ENCODE measurements at regions not wholly inside any gene's neighbourhood (a gene's known extent, or its start where the extent isn't known, plus 50 kb on each side); places are given as distances from the start of the nearest gene placed in this dataset.

GRCh38 chr7:25431956-25432450 is 203.7 kb upstream of the NPVF start:
- Histone ChIP-seq H3K23ac (ENCODE audit: low read length) (no peak overlapping the region), H2BK120ac (ENCODE audit: low read depth, low read length) (no peak overlapping the region), H3K56ac (ENCODE audit: low read length) (no peak overlapping the region), H3K18ac (ENCODE audit: low read length) (no peak overlapping the region), H3K79me1 (ENCODE audit: low read length) (no peaks in the 10 kb centered on the region), H3K79me2 (ENCODE audit: control insufficient read depth, insufficient read depth, low read length) (no peaks in the 10 kb centered on the region), H3K27me3 (ENCODE audit: insufficient read depth, low read length, poor library complexity) (no peaks in the 10 kb centered on the region), H4K8ac (ENCODE audit: low read depth, low read length) (no peak overlapping the region), H3K4me3 (ENCODE audit: low read length) (no peak overlapping the region), H3K4me2 (ENCODE audit: low read length) (no peak overlapping the region), H3K9ac (ENCODE audit: low read length) (no peak overlapping the region), H2BK15ac (replicated peaks; ENCODE audit: low read depth) (no peak overlapping the region), H3K4ac (ENCODE audit: low read depth, low read length) (no peak overlapping the region), H4K5ac (ENCODE audit: low read length) (no peak overlapping the region), H2BK5ac (ENCODE audit: low read length) (no peak overlapping the region), H2AK5ac (ENCODE audit: low read length) (no peak overlapping the region), H3K36me3 (ENCODE audit: control insufficient read depth, insufficient read depth, low read length) (no peaks in the 10 kb centered on the region), H3K4me1 (ENCODE audit: control insufficient read depth, low read depth, low read length) (no peaks in the 10 kb centered on the region), H3K27ac (ENCODE audit: low read depth, low read length) (no peak overlapping the region)
- no CpG with 5 or more reads among the region's 3 CpGs for WGBS (ENCODE audit: extremely low coverage, insufficient coverage, low lambda C conversion rate)
- DNase-seq, result no peak

- Histone ChIP-seq H3K79me1 (ENCODE audit: low read length) (no peaks in the 10 kb centered on the region), H3K4me1 (ENCODE audit: control insufficient read depth, low read depth, low read length) (no peaks in the 10 kb centered on the region), H2BK120ac (ENCODE audit: low read depth, low read length) (no peak overlapping the region), H2BK5ac (ENCODE audit: low read length) (no peak overlapping the region), H3K23ac (ENCODE audit: low read length) (no peak overlapping the region), H3K4ac (ENCODE audit: low read depth, low read length) (no peak overlapping the region), H3K36me3 (ENCODE audit: control insufficient read depth, insufficient read depth, low read length) (no peaks in the 10 kb centered on the region), H3K56ac (ENCODE audit: low read length) (no peak overlapping the region), H3K4me2 (ENCODE audit: low read length) (no peak overlapping the region), H3K18ac (ENCODE audit: low read length) (peak overlapping the region; percentile 41), H3K4me3 (ENCODE audit: low read length) (no peak overlapping the region), H3K27me3 (ENCODE audit: insufficient read depth, low read length, poor library complexity) (no peaks in the 10 kb centered on the region), H3K9ac (ENCODE audit: low read length) (no peak overlapping the region), H2BK15ac (replicated peaks; ENCODE audit: low read depth) (no peak overlapping the region), H4K8ac (ENCODE audit: low read depth, low read length) (no peak overlapping the region), H3K79me2 (ENCODE audit: control insufficient read depth, insufficient read depth, low read length) (no peaks in the 10 kb centered on the region), H2AK5ac (ENCODE audit: low read length) (no peak overlapping the region), H3K27ac (ENCODE audit: low read depth, low read length) (peak overlapping the region; percentile 27), H4K5ac (ENCODE audit: low read length) (no peak overlapping the region)
- WGBS (ENCODE audit: extremely low coverage, insufficient coverage, low lambda C conversion rate), result no CpG with 5 or more reads among the region's 2 CpGs
- DNase-seq, result peak; percentile 22
These were observed 204.5 kb upstream of the NPVF start for GRCh38 chr7:25432807-25433206.

DNA sequence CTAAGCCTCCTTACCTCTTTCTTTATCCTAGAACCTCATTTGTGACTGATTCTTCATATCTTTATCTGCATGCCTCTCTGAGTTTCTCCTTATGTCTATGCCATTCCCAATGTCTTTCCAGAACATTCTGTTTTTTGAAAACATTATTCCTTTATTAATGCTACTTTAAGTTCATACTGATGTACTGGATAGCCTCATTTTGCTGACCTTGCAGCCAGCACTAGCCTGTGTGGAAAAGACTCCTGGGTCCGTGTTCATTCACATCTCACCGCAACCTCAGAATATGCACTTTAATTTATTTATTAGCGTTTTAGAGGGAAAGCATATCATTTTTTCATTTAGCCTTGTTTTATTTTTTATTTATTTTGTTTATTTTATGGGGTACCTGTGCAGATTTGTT is 208.1 kb upstream of the NPVF start:
- Histone ChIP-seq H3K4ac (ENCODE audit: low read depth, low read length) (no peak overlapping the region), H3K18ac (ENCODE audit: low read length) (no peak overlapping the region), H3K4me2 (ENCODE audit: low read length) (no peak overlapping the region), H2AK5ac (ENCODE audit: low read length) (no peak overlapping the region), H3K27me3 (ENCODE audit: insufficient read depth, low read length, poor library complexity) (no peaks in the 10 kb centered on the region), H2BK15ac (replicated peaks; ENCODE audit: low read depth) (no peak overlapping the region), H4K5ac (ENCODE audit: low read length) (no peak overlapping the region), H3K36me3 (ENCODE audit: control insufficient read depth, insufficient read depth, low read length) (no peaks in the 10 kb centered on the region), H3K79me2 (ENCODE audit: control insufficient read depth, insufficient read depth, low read length) (no peaks in the 10 kb centered on the region), H2BK5ac (ENCODE audit: low read length) (no peak overlapping the region), H3K4me3 (ENCODE audit: low read length) (no peak overlapping the region), H3K79me1 (ENCODE audit: low read length) (no peaks in the 10 kb centered on the region), H3K56ac (ENCODE audit: low read length) (no peak overlapping the region), H3K9ac (ENCODE audit: low read length) (no peak overlapping the region), H2BK120ac (ENCODE audit: low read depth, low read length) (no peak overlapping the region), H3K27ac (ENCODE audit: low read depth, low read length) (no peak overlapping the region), H3K23ac (ENCODE audit: low read length) (no peak overlapping the region), H3K4me1 (ENCODE audit: control insufficient read depth, low read depth, low read length) (no peaks in the 10 kb centered on the region), H4K8ac (ENCODE audit: low read depth, low read length) (no peak overlapping the region)
- no CpG with 5 or more reads among the region's 3 CpGs for WGBS (ENCODE audit: extremely low coverage, insufficient coverage, low lambda C conversion rate)
- no peak for DNase-seq

GRCh38 chr7:25437308-25437707 is 209.0 kb upstream of the NPVF start:
- H3K79me1 ChIP-seq (ENCODE audit: low read length), result no peaks in the 10 kb centered on the region
- H3K18ac ChIP-seq (ENCODE audit: low read length), result no peak overlapping the region
- H4K5ac ChIP-seq (ENCODE audit: low read length), result no peak overlapping the region
- H2BK120ac ChIP-seq (ENCODE audit: low read depth, low read length), result no peak overlapping the region
- H2AK5ac ChIP-seq (ENCODE audit: low read length), result no peak overlapping the region
- H3K4me1 ChIP-seq (ENCODE audit: control insufficient read depth, low read depth, low read length), result no peaks in the 10 kb centered on the region
- H3K23ac ChIP-seq (ENCODE audit: low read length), result no peak overlapping the region
- no peak overlapping the region for H2BK15ac ChIP-seq (replicated peaks; ENCODE audit: low read depth)
- H4K8ac ChIP-seq (ENCODE audit: low read depth, low read length), result no peak overlapping the region
- H3K36me3 ChIP-seq (ENCODE audit: control insufficient read depth, insufficient read depth, low read length), result no peaks in the 10 kb centered on the region
- no peak overlapping the region for H3K4me2 ChIP-seq (ENCODE audit: low read length)
- no peaks in the 10 kb centered on the region for H3K27me3 ChIP-seq (ENCODE audit: insufficient read depth, low read length, poor library complexity)
- no peak overlapping the region for H3K4me3 ChIP-seq (ENCODE audit: low read length)
- DNase-seq, result no peak
- H3K27ac ChIP-seq (ENCODE audit: low read depth, low read length), result no peak overlapping the region
- no peak overlapping the region for H3K4ac ChIP-seq (ENCODE audit: low read depth, low read length)
- H3K9ac ChIP-seq (ENCODE audit: low read length), result no peak overlapping the region
- H3K79me2 ChIP-seq (ENCODE audit: control insufficient read depth, insufficient read depth, low read length), result no peaks in the 10 kb centered on the region
- no peak overlapping the region for H3K56ac ChIP-seq (ENCODE audit: low read length)
- no peak overlapping the region for H2BK5ac ChIP-seq (ENCODE audit: low read length)

DNA sequence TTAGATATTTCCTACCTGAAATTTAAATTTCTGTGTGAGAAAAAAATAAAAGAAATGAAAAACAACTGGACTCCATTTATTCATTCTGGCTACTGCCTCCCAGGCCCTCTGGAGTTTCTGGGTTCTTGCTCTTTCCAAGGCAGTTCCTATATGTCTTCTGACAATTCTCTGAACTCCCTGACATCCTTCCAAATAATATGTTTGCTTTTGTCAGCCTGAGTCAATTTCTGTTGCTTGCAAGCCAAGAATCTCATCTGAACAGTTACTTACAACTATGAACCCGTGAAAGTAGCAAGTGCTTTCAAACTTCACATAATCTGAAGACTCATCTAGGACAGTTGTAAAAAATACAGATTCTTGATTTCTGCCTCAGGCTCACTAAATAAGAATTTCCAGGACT is 216.7 kb upstream of the NPVF start:
- no peak overlapping the region for H3K4ac ChIP-seq (ENCODE audit: low read depth, low read length)
- no peak overlapping the region for H2BK120ac ChIP-seq (ENCODE audit: low read depth, low read length)
- no peak overlapping the region for H2AK5ac ChIP-seq (ENCODE audit: low read length)
- H3K9ac ChIP-seq (ENCODE audit: low read length), result no peak overlapping the region
- no peaks in the 10 kb centered on the region for H3K36me3 ChIP-seq (ENCODE audit: control insufficient read depth, insufficient read depth, low read length)
- no peak overlapping the region for H3K18ac ChIP-seq (ENCODE audit: low read length)
- no peak overlapping the region for H3K27ac ChIP-seq (ENCODE audit: low read depth, low read length)
- H3K4me2 ChIP-seq (ENCODE audit: low read length), result no peak overlapping the region
- H3K23ac ChIP-seq (ENCODE audit: low read length), result no peak overlapping the region
- no peaks in the 10 kb centered on the region for H3K79me1 ChIP-seq (ENCODE audit: low read length)
- no peak overlapping the region for H3K56ac ChIP-seq (ENCODE audit: low read length)
- H3K79me2 ChIP-seq (ENCODE audit: control insufficient read depth, insufficient read depth, low read length), result no peaks in the 10 kb centered on the region
- H2BK5ac ChIP-seq (ENCODE audit: low read length), result no peak overlapping the region
- H2BK15ac ChIP-seq (replicated peaks; ENCODE audit: low read depth), result no peak overlapping the region
- no peak overlapping the region for H3K4me3 ChIP-seq (ENCODE audit: low read length)
- no peak for DNase-seq
- H3K4me1 ChIP-seq (ENCODE audit: control insufficient read depth, low read depth, low read length), result no peaks in the 10 kb centered on the region
- H4K8ac ChIP-seq (ENCODE audit: low read depth, low read length), result no peak overlapping the region
- no peaks in the 10 kb centered on the region for H3K27me3 ChIP-seq (ENCODE audit: insufficient read depth, low read length, poor library complexity)
- no peak overlapping the region for H4K5ac ChIP-seq (ENCODE audit: low read length)
- no CpG with 5 or more reads among the region's 1 CpG for WGBS (ENCODE audit: extremely low coverage, insufficient coverage, low lambda C conversion rate)

DNA sequence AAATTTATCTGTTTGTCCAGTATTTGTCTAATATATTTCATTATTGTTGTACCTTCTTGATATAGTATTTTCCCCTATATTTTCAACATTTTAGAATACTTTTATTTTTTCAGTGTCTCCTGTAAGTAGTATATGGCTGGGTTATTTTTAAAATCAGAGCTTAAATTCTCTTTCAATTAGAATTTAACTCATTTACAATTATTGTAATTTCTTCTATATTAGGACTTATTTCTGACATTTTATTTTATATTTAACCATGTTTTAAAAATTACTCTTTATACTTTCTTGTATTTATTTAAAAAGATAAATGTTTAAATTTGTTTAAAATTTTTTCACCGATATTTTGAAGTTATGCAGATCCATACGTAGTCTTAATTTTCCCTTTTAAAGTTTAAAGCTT is 220.0 kb upstream of the NPVF start:
- H3K36me3 ChIP-seq (ENCODE audit: control insufficient read depth, insufficient read depth, low read length), result no peaks in the 10 kb centered on the region
- H3K4me1 ChIP-seq (ENCODE audit: control insufficient read depth, low read depth, low read length), result no peaks in the 10 kb centered on the region
- no peak overlapping the region for H3K4ac ChIP-seq (ENCODE audit: low read depth, low read length)
- H3K9ac ChIP-seq (ENCODE audit: low read length), result no peak overlapping the region
- no peak overlapping the region for H2AK5ac ChIP-seq (ENCODE audit: low read length)
- H3K27me3 ChIP-seq (ENCODE audit: insufficient read depth, low read length, poor library complexity), result no peaks in the 10 kb centered on the region
- no peak overlapping the region for H2BK5ac ChIP-seq (ENCODE audit: low read length)
- no peak overlapping the region for H3K4me3 ChIP-seq (ENCODE audit: low read length)
- H2BK15ac ChIP-seq (replicated peaks; ENCODE audit: low read depth), result no peak overlapping the region
- H3K27ac ChIP-seq (ENCODE audit: low read depth, low read length), result no peak overlapping the region
- no peak for DNase-seq
- H3K23ac ChIP-seq (ENCODE audit: low read length), result no peak overlapping the region
- no peak overlapping the region for H4K8ac ChIP-seq (ENCODE audit: low read depth, low read length)
- H2BK120ac ChIP-seq (ENCODE audit: low read depth, low read length), result no peak overlapping the region
- no peak overlapping the region for H3K56ac ChIP-seq (ENCODE audit: low read length)
- no CpG with 5 or more reads among the region's 2 CpGs for WGBS (ENCODE audit: extremely low coverage, insufficient coverage, low lambda C conversion rate)
- H3K18ac ChIP-seq (ENCODE audit: low read length), result no peak overlapping the region
- no peak overlapping the region for H3K4me2 ChIP-seq (ENCODE audit: low read length)
- H4K5ac ChIP-seq (ENCODE audit: low read length), result no peak overlapping the region
- no peaks in the 10 kb centered on the region for H3K79me1 ChIP-seq (ENCODE audit: low read length)
- H3K79me2 ChIP-seq (ENCODE audit: control insufficient read depth, insufficient read depth, low read length), result no peaks in the 10 kb centered on the region
